HL-60 (cell line): ENCODE measurements at regions not wholly inside any gene's neighbourhood (a gene's known extent, or its start where the extent isn't known, plus 50 kb on each side); places are given as distances from the start of the nearest gene placed in this dataset.

Experiments used
- DNase-seq, 2 experiments: peaks; one replicate each; pipeline ENCODE4 v3.0.0-alpha.2; 2010 to 2020; ENCODE audit warnings: low read depth in 1 of 2, low spot score in 1 of 2
- H3K27ac ChIP-seq: fragments of 250-450 bp; sonication (Bioruptor Pico); replicated peaks from 2 replicates; pipeline ENCODE4 v1.5.1; 2020; ENCODE audit warnings: mild to moderate bottlenecking, moderate library complexity
- H3K27me3 ChIP-seq: fragments of 250-450 bp; sonication (Bioruptor Pico); 2 replicates; pipeline ENCODE4 v1.5.1; 2021; ENCODE audit warnings: mild to moderate bottlenecking, moderate library complexity; ENCODE audit not compliant: insufficient read depth, poor library complexity, severe bottlenecking
- H3K4me3 ChIP-seq: replicated peaks from 2 replicates; pipeline ENCODE4 v1.5.1; 2011; ENCODE audit warnings: mild to moderate bottlenecking, control low read depth, low read length; ENCODE audit not compliant: insufficient read depth
- CTCF ChIP-seq: IDR thresholded peaks from one replicate; pipeline ENCODE4 v1.5.1; 2011; ENCODE audit warnings: low read length, control low read depth, inconsistent platforms; ENCODE audit not compliant: insufficient read depth
- GABPA ChIP-seq: IDR thresholded peaks from 2 replicates; pipeline ENCODE4 v1.6.1; 2012; ENCODE audit warnings: low read depth
- POLR2AphosphoS5 ChIP-seq: IDR thresholded peaks from 2 replicates; pipeline ENCODE4 v1.6.1; 2012; ENCODE audit warnings: low read depth
- REST ChIP-seq: IDR thresholded peaks from 2 replicates; pipeline ENCODE4 v1.6.1; 2012; ENCODE audit warnings: low read depth; ENCODE audit not compliant: insufficient replicate concordance
- SPI1 ChIP-seq: IDR thresholded peaks from 2 replicates; pipeline ENCODE4 v1.6.1; 2012; ENCODE audit warnings: low read depth, mild to moderate bottlenecking, borderline replicate concordance

GRCh38 chr16:49067776-49068175 is 213.9 kb downstream of the CBLN1 start:
- DNase-seq, result no peak
- no peaks in the 10 kb centered on the region for H3K27me3 ChIP-seq
- TF ChIP-seq CTCF (no peak), REST (no peak), POLR2AphosphoS5 (no peak), SPI1 (no peak), GABPA (no peak)
- H3K4me3 ChIP-seq, result no peak overlapping the region
- H3K27ac ChIP-seq, result no peak overlapping the region

- DNase-seq, result no peak
- Histone ChIP-seq H3K27ac (no peak overlapping the region), H3K27me3 (no peaks in the 10 kb centered on the region), H3K4me3 (no peak overlapping the region)
- no peak for TF ChIP-seq POLR2AphosphoS5
- no peak for TF ChIP-seq GABPA
- no peak for TF ChIP-seq CTCF
- TF ChIP-seq SPI1, result no peak
- TF ChIP-seq REST, result no peak
Observed at GRCh38 chr16:49061137-49061714, 220.4 kb downstream of the CBLN1 start.

- no peak for TF ChIP-seq REST
- no peak for TF ChIP-seq CTCF
- TF ChIP-seq SPI1, result no peak
- TF ChIP-seq GABPA, result no peak
- no peak for TF ChIP-seq POLR2AphosphoS5
- no peak for DNase-seq
- Histone ChIP-seq H3K4me3 (no peak overlapping the region), H3K27ac (no peak overlapping the region), H3K27me3 (no peaks in the 10 kb centered on the region)
Observed at GRCh38 chr16:49060728-49061127, 220.9 kb downstream of the CBLN1 start.
